Fibroblast of lung (primary cell): ENCODE measurements at regions not wholly inside any gene's neighbourhood (a gene's known extent, or its start where the extent isn't known, plus 50 kb on each side); places are given as distances from the start of the nearest gene placed in this dataset.

ENCODE experiments used
- DNase-seq, 2 donors: peaks; one replicate each; pipeline versions ENCODE4 v3.0.0 to v3.0.0-alpha.2; 2010; ENCODE audit warnings: low read depth in 2 of 2
- H2AFZ ChIP-seq: 2 replicates; pipeline ENCODE4 v1.5.1; 2012; ENCODE audit warnings: low read length, control low read depth, inconsistent platforms
- H3K27ac ChIP-seq: 2 replicates; pipeline ENCODE4 v1.5.1; 2011; ENCODE audit warnings: low read length, control low read depth; ENCODE audit not compliant: insufficient read depth
- H3K27me3 ChIP-seq: 2 replicates; pipeline ENCODE4 v1.5.1; 2011; ENCODE audit warnings: mild to moderate bottlenecking, low read length; ENCODE audit not compliant: control insufficient read depth, insufficient read depth
- H3K36me3 ChIP-seq: 2 replicates; pipeline ENCODE4 v1.5.1; 2011; ENCODE audit warnings: low read length; ENCODE audit not compliant: control insufficient read depth, insufficient read depth
- H3K4me1 ChIP-seq: 2 replicates; pipeline ENCODE4 v1.5.1; 2011; ENCODE audit warnings: low read length; ENCODE audit not compliant: control insufficient read depth, insufficient read depth; ENCODE audit errors: extremely low read depth
- H3K4me2 ChIP-seq: 2 replicates; pipeline ENCODE4 v1.5.1; 2011; ENCODE audit warnings: low read length, control low read depth; ENCODE audit not compliant: insufficient read depth; ENCODE audit errors: extremely low read depth
- H3K4me3 ChIP-seq, 4 experiments: fragments of 200-600 bp in 1 of 4; sonication (generic) in 1 of 4; replicated peaks in 1 of 4; 2 replicates each; pipeline ENCODE4 v1.5.1; 2011 to 2016; ENCODE audit warnings: low read length in 4 of 4, low read depth in 3 of 4, mild to moderate bottlenecking in 3 of 4, control low read depth in 2 of 4, inconsistent platforms in 1 of 4, mixed read lengths in 1 of 4; ENCODE audit not compliant: insufficient read depth in 1 of 4; ENCODE audit errors: control extremely low read depth in 1 of 4
- H3K79me2 ChIP-seq: 2 replicates; pipeline ENCODE4 v1.5.1; 2012; ENCODE audit warnings: mild to moderate bottlenecking, low read length, inconsistent platforms; ENCODE audit not compliant: control insufficient read depth, insufficient read depth
- H3K9ac ChIP-seq: 2 replicates; pipeline ENCODE4 v1.5.1; 2011; ENCODE audit warnings: mild to moderate bottlenecking, low read length, control low read depth; ENCODE audit not compliant: insufficient read depth
- H3K9me3 ChIP-seq: 2 replicates; pipeline ENCODE4 v1.5.1; 2012; ENCODE audit warnings: low read depth, low read length; ENCODE audit not compliant: control insufficient read depth, insufficient read depth
- H4K20me1 ChIP-seq: 2 replicates; pipeline ENCODE4 v1.5.1; 2011; ENCODE audit warnings: low read length; ENCODE audit not compliant: control insufficient read depth, insufficient read depth; ENCODE audit errors: extremely low read depth
- EZH2 ChIP-seq: IDR thresholded peaks from 2 replicates; pipeline ENCODE4 v1.5.1; 2012; ENCODE audit warnings: low read length, control low read depth, mild to moderate bottlenecking; ENCODE audit errors: missing control alignments
- TF ChIP-seq, protein P1 (sequence below), 2 donors: IDR thresholded peaks in 1 of 2; conservative IDR thresholded peaks in 1 of 2; 1 replicate in 1 of 2; 2 replicates in 1 of 2; pipeline ENCODE4 v1.5.1; 2011 to 2012; ENCODE audit warnings: low read length in 2 of 2, control low read depth in 1 of 2, inconsistent platforms in 1 of 2, low read depth in 1 of 2, mild to moderate bottlenecking in 1 of 2

GRCh38 chr5:17359451-17360011 is 138.5 kb upstream of the TAF11L2 start:
- no peaks in the 10 kb centered on the region for H4K20me1 ChIP-seq
- H2AFZ ChIP-seq = peak overlapping the region; percentile 29
- no peak overlapping the region for H3K4me3 ChIP-seq
- H3K9me3 ChIP-seq = no peaks in the 10 kb centered on the region
- H3K27ac ChIP-seq = peak overlapping the region; percentile 63
- peak; percentile 43 to 95 for DNase-seq
- H3K27me3 ChIP-seq = no peaks in the 10 kb centered on the region
- no peaks in the 10 kb centered on the region for H3K4me1 ChIP-seq
- no peak overlapping the region for H3K9ac ChIP-seq
- TF ChIP-seq, protein P1, sequence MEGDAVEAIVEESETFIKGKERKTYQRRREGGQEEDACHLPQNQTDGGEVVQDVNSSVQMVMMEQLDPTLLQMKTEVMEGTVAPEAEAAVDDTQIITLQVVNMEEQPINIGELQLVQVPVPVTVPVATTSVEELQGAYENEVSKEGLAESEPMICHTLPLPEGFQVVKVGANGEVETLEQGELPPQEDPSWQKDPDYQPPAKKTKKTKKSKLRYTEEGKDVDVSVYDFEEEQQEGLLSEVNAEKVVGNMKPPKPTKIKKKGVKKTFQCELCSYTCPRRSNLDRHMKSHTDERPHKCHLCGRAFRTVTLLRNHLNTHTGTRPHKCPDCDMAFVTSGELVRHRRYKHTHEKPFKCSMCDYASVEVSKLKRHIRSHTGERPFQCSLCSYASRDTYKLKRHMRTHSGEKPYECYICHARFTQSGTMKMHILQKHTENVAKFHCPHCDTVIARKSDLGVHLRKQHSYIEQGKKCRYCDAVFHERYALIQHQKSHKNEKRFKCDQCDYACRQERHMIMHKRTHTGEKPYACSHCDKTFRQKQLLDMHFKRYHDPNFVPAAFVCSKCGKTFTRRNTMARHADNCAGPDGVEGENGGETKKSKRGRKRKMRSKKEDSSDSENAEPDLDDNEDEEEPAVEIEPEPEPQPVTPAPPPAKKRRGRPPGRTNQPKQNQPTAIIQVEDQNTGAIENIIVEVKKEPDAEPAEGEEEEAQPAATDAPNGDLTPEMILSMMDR (conservative IDR thresholded peaks at IDR 0.05 in 1 of 2, IDR thresholded peaks at IDR 0.05 in 1 of 2; ENCODE audit: low read depth in 1 of 2, low read length in 2 of 2) = no peak
- TF ChIP-seq EZH2 = no peak
- H3K79me2 ChIP-seq = no peaks in the 10 kb centered on the region
- H3K4me2 ChIP-seq = peak overlapping the region; percentile 52
- H3K36me3 ChIP-seq = no peaks in the 10 kb centered on the region

DNA sequence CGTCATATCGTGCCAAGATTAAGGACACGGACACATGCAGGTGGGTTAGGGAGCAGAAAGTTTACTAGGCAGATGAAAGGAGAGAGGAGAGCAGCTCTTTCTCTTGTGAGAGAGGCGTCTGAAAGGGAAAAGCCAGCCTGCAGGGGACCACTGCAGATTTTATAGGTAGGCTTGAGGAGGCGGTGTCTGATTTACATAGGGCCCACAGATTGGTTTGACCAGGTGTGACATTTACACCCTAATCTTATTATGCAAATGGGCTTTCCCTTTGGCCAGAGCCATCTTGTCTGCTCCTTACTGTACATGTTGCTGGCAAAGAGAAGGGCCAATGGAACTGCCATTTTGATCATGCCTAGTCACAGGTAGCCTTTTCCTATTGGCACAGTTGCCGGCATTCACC is 137.2 kb upstream of the TAF11L2 start:
- Histone ChIP-seq H3K27me3 (no peaks in the 10 kb centered on the region), H3K9ac (no peak overlapping the region), H3K9me3 (no peaks in the 10 kb centered on the region), H3K4me3 (no peak overlapping the region), H3K79me2 (no peaks in the 10 kb centered on the region), H4K20me1 (no peaks in the 10 kb centered on the region), H3K4me2 (no peak overlapping the region), H3K36me3 (no peaks in the 10 kb centered on the region), H2AFZ (no peak overlapping the region), H3K27ac (no peak overlapping the region), H3K4me1 (peaks cover 2% of the 10 kb centered on the region)
- TF ChIP-seq EZH2 = no peak
- TF ChIP-seq, protein P1 (conservative IDR thresholded peaks at IDR 0.05 in 1 of 2, IDR thresholded peaks at IDR 0.05 in 1 of 2; ENCODE audit: low read depth in 1 of 2, low read length in 2 of 2) = no peak
- no peak for DNase-seq

DNA sequence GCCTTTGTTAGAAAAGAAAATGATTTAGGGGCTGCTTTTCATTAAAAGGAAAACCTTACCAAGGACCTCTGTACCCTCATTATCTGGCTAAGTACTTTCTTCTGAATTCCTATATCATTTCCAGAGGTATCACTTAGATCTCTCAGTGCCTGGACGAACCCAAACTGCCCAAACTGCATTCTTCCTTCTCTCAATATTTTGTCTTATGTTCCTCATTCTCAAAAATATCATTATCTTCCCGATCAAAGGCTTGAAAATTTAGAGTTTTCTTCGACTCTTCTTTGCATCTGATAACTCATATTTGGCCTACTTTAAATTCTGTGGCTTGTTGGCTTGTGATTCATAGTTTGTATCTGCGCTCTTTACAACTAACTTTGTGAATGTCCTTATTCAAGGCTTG is 136.7 kb upstream of the TAF11L2 start:
- Histone ChIP-seq H2AFZ (no peak overlapping the region), H3K9me3 (no peaks in the 10 kb centered on the region), H3K4me1 (peaks cover 2% of the 10 kb centered on the region), H3K4me3 (no peak overlapping the region), H3K27ac (no peak overlapping the region), H3K4me2 (no peak overlapping the region), H3K36me3 (no peaks in the 10 kb centered on the region), H3K79me2 (no peaks in the 10 kb centered on the region), H3K27me3 (no peaks in the 10 kb centered on the region), H4K20me1 (no peaks in the 10 kb centered on the region), H3K9ac (no peak overlapping the region)
- TF ChIP-seq, protein P1 (conservative IDR thresholded peaks at IDR 0.05 in 1 of 2, IDR thresholded peaks at IDR 0.05 in 1 of 2; ENCODE audit: low read depth in 1 of 2, low read length in 2 of 2) = no peak
- TF ChIP-seq EZH2 = no peak
- no peak for DNase-seq
